ENCODE measurements at regions not wholly inside any gene's neighbourhood (a gene's known extent, or its start where the extent isn't known, plus 50 kb on each side); places are given as distances from the start of the nearest gene placed in this dataset.

GRCh38 chr12:131530422-131530821, 180.5 kb upstream of the SFSWAP start:
- intact Hi-C loops (cut with DNase I; ENCODE audit: low total_unique reads): no loop called here
- H3K27me3 ChIP-seq: peaks cover 0 to 15% of the 10 kb centered on the region in 2 donors
- no peaks in the 10 kb centered on the region for H3K4me1 ChIP-seq
- DNase-seq: no peak
- H3K4me3 ChIP-seq: no peak overlapping the region
- H3K9me3 ChIP-seq: no peaks in the 10 kb centered on the region
- H3K27ac ChIP-seq: no peak overlapping the region
- TF ChIP-seq, protein P1, sequence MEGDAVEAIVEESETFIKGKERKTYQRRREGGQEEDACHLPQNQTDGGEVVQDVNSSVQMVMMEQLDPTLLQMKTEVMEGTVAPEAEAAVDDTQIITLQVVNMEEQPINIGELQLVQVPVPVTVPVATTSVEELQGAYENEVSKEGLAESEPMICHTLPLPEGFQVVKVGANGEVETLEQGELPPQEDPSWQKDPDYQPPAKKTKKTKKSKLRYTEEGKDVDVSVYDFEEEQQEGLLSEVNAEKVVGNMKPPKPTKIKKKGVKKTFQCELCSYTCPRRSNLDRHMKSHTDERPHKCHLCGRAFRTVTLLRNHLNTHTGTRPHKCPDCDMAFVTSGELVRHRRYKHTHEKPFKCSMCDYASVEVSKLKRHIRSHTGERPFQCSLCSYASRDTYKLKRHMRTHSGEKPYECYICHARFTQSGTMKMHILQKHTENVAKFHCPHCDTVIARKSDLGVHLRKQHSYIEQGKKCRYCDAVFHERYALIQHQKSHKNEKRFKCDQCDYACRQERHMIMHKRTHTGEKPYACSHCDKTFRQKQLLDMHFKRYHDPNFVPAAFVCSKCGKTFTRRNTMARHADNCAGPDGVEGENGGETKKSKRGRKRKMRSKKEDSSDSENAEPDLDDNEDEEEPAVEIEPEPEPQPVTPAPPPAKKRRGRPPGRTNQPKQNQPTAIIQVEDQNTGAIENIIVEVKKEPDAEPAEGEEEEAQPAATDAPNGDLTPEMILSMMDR (IDR thresholded peaks at IDR 0.05): no peak
- no peaks in the 10 kb centered on the region for H3K36me3 ChIP-seq

DNA sequence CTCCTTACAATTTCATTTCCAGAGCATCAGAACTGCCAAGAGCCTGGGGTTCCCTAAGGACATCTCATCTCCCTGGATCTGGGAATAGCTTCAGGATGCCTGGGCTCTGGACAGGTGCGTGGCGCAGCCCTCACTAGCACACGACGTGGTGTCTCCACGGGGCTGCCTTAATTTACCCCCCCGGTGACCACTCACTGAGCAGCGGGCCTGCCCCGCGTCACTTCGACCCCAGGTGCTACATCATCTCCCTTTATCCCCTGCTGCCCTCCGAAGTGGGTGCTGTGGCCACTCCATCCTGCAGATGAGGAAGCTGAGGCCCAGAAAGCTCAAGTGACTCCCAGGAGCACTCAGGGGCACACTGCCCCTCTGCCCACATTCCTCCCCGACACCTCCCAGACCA, 177.8 kb upstream of the SFSWAP start:
- TF ChIP-seq, protein P1 (IDR thresholded peaks at IDR 0.05): no peak
- Histone ChIP-seq H3K4me1 (no peaks in the 10 kb centered on the region), H3K27ac (no peak overlapping the region), H3K4me3 (no peak overlapping the region), H3K36me3 (no peaks in the 10 kb centered on the region), H3K9me3 (no peaks in the 10 kb centered on the region), H3K27me3 (peaks cover 0 to 16% of the 10 kb centered on the region in 2 donors)
- intact Hi-C loops (cut with DNase I; ENCODE audit: low total_unique reads): no loop called here
- DNase-seq: no peak

DNA sequence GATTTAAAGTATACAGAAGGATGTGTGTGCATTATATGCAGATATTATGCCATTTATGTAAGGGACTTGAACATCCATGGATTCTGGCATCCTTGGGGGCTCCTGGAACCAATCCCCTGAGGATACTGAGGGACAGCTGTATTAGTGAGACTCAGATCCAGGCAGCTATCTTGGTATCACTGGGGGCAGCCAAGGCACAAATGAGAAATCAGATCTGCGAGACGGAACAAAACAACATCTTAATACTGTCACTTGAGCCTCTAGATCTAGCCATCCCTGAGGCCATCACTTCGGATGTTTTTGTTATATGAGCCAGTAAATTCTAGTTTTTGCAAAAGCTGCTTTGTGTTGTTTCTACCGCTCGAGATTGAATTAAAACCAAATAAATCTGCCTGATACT, 175.1 kb upstream of the SFSWAP start:
- Histone ChIP-seq H3K36me3 (no peaks in the 10 kb centered on the region), H3K27ac (no peak overlapping the region), H3K9me3 (no peaks in the 10 kb centered on the region), H3K4me1 (no peaks in the 10 kb centered on the region), H3K27me3 (peaks cover 0 to 13% of the 10 kb centered on the region in 2 donors), H3K4me3 (no peak overlapping the region)
- DNase-seq: no peak
- intact Hi-C loops (cut with DNase I; ENCODE audit: low total_unique reads): no loop called here
- TF ChIP-seq, protein P1 (IDR thresholded peaks at IDR 0.05): no peak

DNA sequence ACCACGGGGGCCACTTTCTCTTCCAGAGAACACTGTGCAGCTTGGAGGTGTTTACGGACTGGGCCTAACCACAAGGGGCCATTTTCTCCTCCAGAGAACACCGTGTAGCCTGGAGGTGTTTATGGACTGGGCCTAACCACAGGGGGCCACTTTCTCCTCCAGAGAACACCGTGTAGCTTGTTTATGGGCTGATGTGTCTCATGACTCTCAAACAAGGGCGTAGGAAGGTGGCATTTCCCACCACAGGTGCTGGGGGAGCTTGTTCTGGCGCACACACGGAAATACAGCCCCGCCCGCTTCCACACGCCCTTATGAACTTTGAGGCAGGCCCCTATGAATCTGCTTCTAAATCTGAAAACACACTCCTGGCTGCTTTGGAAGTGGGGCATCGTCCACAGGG, 174.6 kb upstream of the SFSWAP start:
- Histone ChIP-seq H3K4me1 (no peaks in the 10 kb centered on the region), H3K36me3 (no peaks in the 10 kb centered on the region), H3K27me3 (peaks cover 0 to 13% of the 10 kb centered on the region in 2 donors), H3K9me3 (no peaks in the 10 kb centered on the region), H3K4me3 (no peak overlapping the region), H3K27ac (no peak overlapping the region)
- intact Hi-C loops (cut with DNase I; ENCODE audit: low total_unique reads): no loop called here
- DNase-seq: no peak
- TF ChIP-seq, protein P1 (IDR thresholded peaks at IDR 0.05): no peak

- Histone ChIP-seq H3K9me3 (no peaks in the 10 kb centered on the region), H3K27ac (no peak overlapping the region), H3K27me3 (peaks cover 0 to 10% of the 10 kb centered on the region in 2 donors), H3K36me3 (no peaks in the 10 kb centered on the region), H3K4me1 (no peaks in the 10 kb centered on the region), H3K4me3 (no peak overlapping the region)
- TF ChIP-seq, protein P1 (IDR thresholded peaks at IDR 0.05): no peak
- intact Hi-C loops (cut with DNase I; ENCODE audit: low total_unique reads): no loop called here
- no peak for DNase-seq
These were observed 174.1 kb upstream of the SFSWAP start for GRCh38 chr12:131536766-131537165.
